WERI-Rb-1 (cell line): ENCODE measurements at regions not wholly inside any gene's neighbourhood (a gene's known extent, or its start where the extent isn't known, plus 50 kb on each side); places are given as distances from the start of the nearest gene placed in this dataset.

Source experiments
- DNase-seq: peaks from one replicate; pipeline ENCODE4 v3.0.0-alpha.2; 2020
- H3K27ac ChIP-seq: fragments of 250-450 bp; sonication (Bioruptor Pico); 2 replicates; pipeline ENCODE4 v1.5.1; 2020; ENCODE audit warnings: mild to moderate bottlenecking, moderate library complexity
- H3K27me3 ChIP-seq: fragments of 250-450 bp; sonication (Bioruptor Pico); 2 replicates; pipeline ENCODE4 v1.5.1; 2021; ENCODE audit warnings: mild to moderate bottlenecking, low read depth, moderate library complexity; ENCODE audit not compliant: insufficient read depth, severe bottlenecking
- H3K36me3 ChIP-seq: fragments of 250-450 bp; sonication (Bioruptor Pico); 2 replicates; pipeline ENCODE4 v1.5.1; 2020; ENCODE audit warnings: mild to moderate bottlenecking, moderate library complexity
- H3K4me3 ChIP-seq: 2 replicates; pipeline ENCODE4 v1.5.1; 2011; ENCODE audit warnings: low read depth, mild to moderate bottlenecking, control low read depth, low read length
- H3K9me3 ChIP-seq: fragments of 250-450 bp; sonication (Bioruptor Pico); 2 replicates; pipeline ENCODE4 v1.5.1; 2021; ENCODE audit warnings: mild to moderate bottlenecking, moderate library complexity; ENCODE audit not compliant: severe bottlenecking
- CTCF ChIP-seq: IDR thresholded peaks from 2 replicates; pipeline ENCODE4 v1.5.1; 2011; ENCODE audit warnings: low read depth, mild to moderate bottlenecking, control low read depth, inconsistent platforms, low read length

- H3K27me3 ChIP-seq, result no peaks in the 10 kb centered on the region
- TF ChIP-seq CTCF, result no peak
- no peak for DNase-seq
- H3K4me3 ChIP-seq, result no peak overlapping the region
- H3K27ac ChIP-seq, result no peak overlapping the region
- H3K9me3 ChIP-seq, result no peaks in the 10 kb centered on the region
- no peaks in the 10 kb centered on the region for H3K36me3 ChIP-seq
These were observed 460.6 kb downstream of the FOXO1 start for GRCh38 chr13:40205771-40206240.

GRCh38 chr13:40206241-40207000, 460.0 kb downstream of the FOXO1 start:
- Histone ChIP-seq H3K27ac (no peak overlapping the region), H3K4me3 (no peak overlapping the region), H3K27me3 (no peaks in the 10 kb centered on the region)

GRCh38 chr13:40207001-40207478, 459.4 kb downstream of the FOXO1 start:
- Histone ChIP-seq H3K27me3 (no peaks in the 10 kb centered on the region), H3K36me3 (no peaks in the 10 kb centered on the region), H3K9me3 (no peaks in the 10 kb centered on the region), H3K27ac (no peak overlapping the region), H3K4me3 (no peak overlapping the region)
- no peak for TF ChIP-seq CTCF
- no peak for DNase-seq

More at GRCh38 chr13:40206241-40207000, 460.0 kb downstream of the FOXO1 start:
- Histone ChIP-seq H3K36me3 (no peaks in the 10 kb centered on the region), H3K9me3 (no peaks in the 10 kb centered on the region)
- DNase-seq, result no peak
- TF ChIP-seq CTCF, result no peak

- Histone ChIP-seq H3K9me3 (no peaks in the 10 kb centered on the region), H3K36me3 (no peaks in the 10 kb centered on the region), H3K27me3 (no peaks in the 10 kb centered on the region), H3K4me3 (no peak overlapping the region), H3K27ac (no peak overlapping the region)
- no peak for DNase-seq
- TF ChIP-seq CTCF, result no peak
These were observed 457.9 kb downstream of the FOXO1 start for GRCh38 chr13:40208517-40208916.

GRCh38 chr13:40210865-40211585, 455.4 kb downstream of the FOXO1 start:
- Histone ChIP-seq H3K36me3 (no peaks in the 10 kb centered on the region), H3K27ac (no peak overlapping the region), H3K27me3 (no peaks in the 10 kb centered on the region), H3K9me3 (no peaks in the 10 kb centered on the region), H3K4me3 (no peak overlapping the region)
- DNase-seq, result no peak
- no peak for TF ChIP-seq CTCF
